GM12864 (cell line): ENCODE measurements at regions not wholly inside any gene's neighbourhood (a gene's known extent, or its start where the extent isn't known, plus 50 kb on each side); places are given as distances from the start of the nearest gene placed in this dataset.
"Not testable (repeated sequence)": the region's sequence is repeated elsewhere in the genome, so short reads cannot be mapped to it uniquely, and the experiment has no call there.

ENCODE experiments used
- DNase-seq: peaks from one replicate; pipeline ENCODE4 v3.0.0-alpha.2; 2011; ENCODE audit warnings: low read depth
- H3K4me3 ChIP-seq: 2 replicates; pipeline ENCODE4 v1.5.1; 2011; ENCODE audit warnings: mild to moderate bottlenecking, low read depth, low read length, control low read depth
- CTCF ChIP-seq: IDR thresholded peaks from 2 replicates; pipeline ENCODE4 v1.5.1; 2011; ENCODE audit warnings: low read depth, mild to moderate bottlenecking, moderate library complexity, low read length, control low read depth, inconsistent platforms; ENCODE audit errors: missing control alignments

GRCh38 chr1:99551812-99552614 is 93.9 kb upstream of the PALMD start:
- no peak overlapping the region for H3K4me3 ChIP-seq
- DNase-seq = no peak
- no peak for TF ChIP-seq CTCF

- no peak for TF ChIP-seq CTCF
- DNase-seq = no peak
Observed at GRCh38 chr1:99553301-99553700, 92.6 kb upstream of the PALMD start.

GRCh38 chr1:99553819-99554218 is 92.1 kb upstream of the PALMD start:
- not testable (repeated sequence) for DNase-seq, H3K4me3 ChIP-seq

More at GRCh38 chr1:99553301-99553700, 92.6 kb upstream of the PALMD start:
- no peak overlapping the region for H3K4me3 ChIP-seq

- DNase-seq = no peak
- no peak overlapping the region for H3K4me3 ChIP-seq
- TF ChIP-seq CTCF = no peak
Observed at GRCh38 chr1:99554727-99555126, 91.2 kb upstream of the PALMD start.

GRCh38 chr1:99557546-99558202 is 88.2 kb upstream of the PALMD start:
- no peak for TF ChIP-seq CTCF
- no peak for DNase-seq
- H3K4me3 ChIP-seq = no peak overlapping the region

- DNase-seq = no peak
- no peak for TF ChIP-seq CTCF
- no peak overlapping the region for H3K4me3 ChIP-seq
Observed at GRCh38 chr1:99559166-99559565, 86.7 kb upstream of the PALMD start.

- TF ChIP-seq CTCF = no peak
- no peak overlapping the region for H3K4me3 ChIP-seq
- DNase-seq = no peak
Observed at GRCh38 chr1:99560207-99561040, 85.5 kb upstream of the PALMD start.
